ENCODE measurements at regions not wholly inside any gene's neighbourhood (a gene's known extent, or its start where the extent isn't known, plus 50 kb on each side); places are given as distances from the start of the nearest gene placed in this dataset.

- Histone ChIP-seq H3K36me3 (ENCODE audit: control insufficient read depth, insufficient read depth, low read length) (no peaks in the 10 kb centered on the region), H3K27ac (ENCODE audit: low read length) (no peak overlapping the region), H3K4me3 (ENCODE audit: low read length) (no peak overlapping the region), H3K9me3 (replicated peaks; ENCODE audit: control insufficient read depth, low read depth, low read length) (no peaks in the 10 kb centered on the region), H3K27me3 (ENCODE audit: control insufficient read depth, insufficient read depth, low read length) (no peaks in the 10 kb centered on the region), H3K4me1 (ENCODE audit: control insufficient read depth, insufficient read depth, low read length) (no peaks in the 10 kb centered on the region)
- no peak for DNase-seq
- WGBS (ENCODE audit: insufficient coverage) = no CpG with 5 or more reads among the region's 3 CpGs
Observed at GRCh38 chr4:156623376-156623775, 348.2 kb downstream of the PDGFC start.

DNA sequence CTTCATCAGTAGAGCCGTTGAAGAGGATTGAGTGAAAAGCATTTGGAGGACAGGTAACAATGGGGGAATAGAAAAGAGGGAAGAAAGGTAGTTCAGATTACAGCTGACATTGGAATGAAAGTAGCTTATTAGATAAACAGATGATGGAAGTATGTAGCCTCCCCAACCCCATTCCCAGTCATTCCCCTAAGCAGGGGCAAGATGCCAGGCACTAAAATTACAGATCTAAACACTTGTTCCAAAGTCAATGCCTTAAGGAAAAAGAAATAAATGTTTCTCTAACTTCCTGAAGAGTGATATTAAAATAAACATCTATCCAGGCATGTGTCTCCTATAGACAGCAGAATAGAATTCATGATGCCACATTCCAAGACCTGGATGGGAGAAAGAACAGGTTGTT, 350.8 kb downstream of the PDGFC start:
- no peak overlapping the region for H3K27ac ChIP-seq (ENCODE audit: low read length)
- H3K27me3 ChIP-seq (ENCODE audit: control insufficient read depth, insufficient read depth, low read length) = no peaks in the 10 kb centered on the region
- no peaks in the 10 kb centered on the region for H3K9me3 ChIP-seq (replicated peaks; ENCODE audit: control insufficient read depth, low read depth, low read length)
- no peaks in the 10 kb centered on the region for H3K4me1 ChIP-seq (ENCODE audit: control insufficient read depth, insufficient read depth, low read length)
- WGBS (ENCODE audit: insufficient coverage) = no CpG with 5 or more reads among the region's 1 CpG
- no peak for DNase-seq
- no peak overlapping the region for H3K4me3 ChIP-seq (ENCODE audit: low read length)
- no peaks in the 10 kb centered on the region for H3K36me3 ChIP-seq (ENCODE audit: control insufficient read depth, insufficient read depth, low read length)

DNA sequence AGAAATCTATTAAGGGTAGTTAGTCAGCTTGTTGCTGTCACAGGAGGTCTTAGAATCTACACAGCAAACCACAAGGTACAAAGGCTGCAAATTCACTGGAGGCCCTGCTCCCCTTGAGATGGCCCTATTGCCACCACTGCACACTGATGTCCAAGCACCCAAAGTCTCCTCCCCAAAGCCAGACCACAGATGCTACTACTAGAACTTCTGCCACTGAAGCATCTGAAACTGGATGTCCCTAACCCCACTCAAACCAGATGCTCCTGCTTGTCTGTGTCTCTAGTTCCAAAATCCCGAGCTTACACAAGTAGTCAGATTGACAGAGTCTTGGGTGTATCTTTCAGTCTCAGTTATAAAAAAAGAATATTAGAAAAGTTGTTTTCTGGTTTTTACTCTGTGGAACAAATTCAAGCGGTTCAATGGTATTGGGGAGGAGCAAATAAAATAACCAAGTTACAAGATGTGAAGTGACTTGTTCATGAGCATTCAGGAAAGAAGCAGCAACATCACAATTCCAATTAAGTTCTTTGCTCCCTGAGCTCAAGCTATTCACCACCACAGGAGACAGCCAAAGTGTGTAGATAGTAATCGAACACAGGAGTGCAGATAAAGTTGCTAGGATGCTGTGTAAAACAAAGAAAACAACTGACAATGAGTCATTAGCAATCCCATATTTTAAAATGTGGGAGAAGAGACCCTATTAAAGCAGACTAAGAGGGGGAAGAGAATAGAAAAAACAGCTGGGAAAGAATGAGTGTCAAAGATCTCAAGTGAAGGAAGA, 352.3 kb downstream of the PDGFC start:
- Histone ChIP-seq H3K9me3 (replicated peaks; ENCODE audit: control insufficient read depth, low read depth, low read length) (no peaks in the 10 kb centered on the region), H3K4me1 (ENCODE audit: control insufficient read depth, insufficient read depth, low read length) (peaks cover 4% of the 10 kb centered on the region), H3K27ac (ENCODE audit: low read length) (no peak overlapping the region), H3K4me3 (ENCODE audit: low read length) (no peak overlapping the region), H3K27me3 (ENCODE audit: control insufficient read depth, insufficient read depth, low read length) (no peaks in the 10 kb centered on the region), H3K36me3 (ENCODE audit: control insufficient read depth, insufficient read depth, low read length) (no peaks in the 10 kb centered on the region)
- no CpG with 5 or more reads among the region's 3 CpGs for WGBS (ENCODE audit: insufficient coverage)
- no peak for DNase-seq

DNA sequence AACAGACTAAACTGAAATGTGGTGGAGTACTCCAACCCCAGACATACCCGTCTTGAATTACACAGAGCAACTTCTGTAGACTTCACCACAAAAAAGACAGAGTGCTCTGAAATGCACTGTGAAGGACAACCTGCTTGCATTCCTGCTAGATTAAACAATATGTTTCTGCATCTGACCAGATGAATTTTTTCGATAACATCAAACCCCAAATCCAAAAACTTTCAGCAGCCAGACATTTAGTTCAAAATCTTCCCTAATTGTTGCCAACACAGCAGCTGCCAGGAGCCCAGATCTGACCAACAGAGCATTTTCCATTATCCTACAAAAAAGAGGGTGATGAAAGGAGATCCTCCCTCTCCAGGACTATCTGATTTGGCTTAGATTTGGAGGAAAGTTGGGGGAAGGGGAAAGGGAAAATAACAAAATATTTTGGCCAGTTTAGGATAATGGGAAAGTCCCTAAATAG, 356.5 kb downstream of the PDGFC start:
- H3K27ac ChIP-seq (ENCODE audit: low read length) = peak overlapping the region; percentile 8
- H3K9me3 ChIP-seq (replicated peaks; ENCODE audit: control insufficient read depth, low read depth, low read length) = no peaks in the 10 kb centered on the region
- no peaks in the 10 kb centered on the region for H3K27me3 ChIP-seq (ENCODE audit: control insufficient read depth, insufficient read depth, low read length)
- WGBS (ENCODE audit: insufficient coverage) = no CpG with 5 or more reads among the region's 2 CpGs
- H3K4me1 ChIP-seq (ENCODE audit: control insufficient read depth, insufficient read depth, low read length) = peaks cover 4% of the 10 kb centered on the region
- no peaks in the 10 kb centered on the region for H3K36me3 ChIP-seq (ENCODE audit: control insufficient read depth, insufficient read depth, low read length)
- DNase-seq = peak; percentile 83
- no peak overlapping the region for H3K4me3 ChIP-seq (ENCODE audit: low read length)

GRCh38 chr4:156614536-156614935, 357.1 kb downstream of the PDGFC start:
- Histone ChIP-seq H3K9me3 (replicated peaks; ENCODE audit: control insufficient read depth, low read depth, low read length) (no peaks in the 10 kb centered on the region), H3K36me3 (ENCODE audit: control insufficient read depth, insufficient read depth, low read length) (no peaks in the 10 kb centered on the region)

DNA sequence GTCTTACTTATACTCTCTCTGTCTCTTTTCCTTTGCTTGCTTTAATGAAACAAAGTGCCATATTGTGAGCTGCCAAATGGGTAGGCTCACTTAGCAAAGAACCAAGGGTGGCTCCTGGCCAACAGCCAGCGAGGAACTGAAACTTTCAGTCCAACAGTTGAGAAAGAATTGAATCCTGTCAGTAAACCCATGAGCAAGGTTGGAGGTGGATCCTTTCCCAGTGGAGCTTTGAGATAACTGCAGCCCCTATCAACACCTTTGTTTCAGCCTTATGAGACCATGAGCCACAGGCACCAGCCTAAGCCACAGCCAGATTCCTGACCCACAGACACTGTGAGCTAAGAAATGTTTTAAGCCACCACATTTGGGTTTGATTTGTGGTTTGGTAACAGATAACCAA, 362.2 kb downstream of the PDGFC start:
- no peak overlapping the region for H3K27ac ChIP-seq (ENCODE audit: low read length)
- no peak overlapping the region for H3K4me3 ChIP-seq (ENCODE audit: low read length)
- 100% methylated on average over 1 of the region's 1 CpG for WGBS (ENCODE audit: insufficient coverage)
- H3K36me3 ChIP-seq (ENCODE audit: control insufficient read depth, insufficient read depth, low read length) = no peaks in the 10 kb centered on the region
- H3K27me3 ChIP-seq (ENCODE audit: control insufficient read depth, insufficient read depth, low read length) = no peaks in the 10 kb centered on the region
- H3K4me1 ChIP-seq (ENCODE audit: control insufficient read depth, insufficient read depth, low read length) = no peaks in the 10 kb centered on the region
- no peak for DNase-seq
- no peaks in the 10 kb centered on the region for H3K9me3 ChIP-seq (replicated peaks; ENCODE audit: control insufficient read depth, low read depth, low read length)

More at GRCh38 chr4:156614536-156614935, 357.1 kb downstream of the PDGFC start:
- Histone ChIP-seq H3K27ac (ENCODE audit: low read length) (no peak overlapping the region), H3K4me1 (ENCODE audit: control insufficient read depth, insufficient read depth, low read length) (peaks cover 4% of the 10 kb centered on the region), H3K4me3 (ENCODE audit: low read length) (no peak overlapping the region), H3K27me3 (ENCODE audit: control insufficient read depth, insufficient read depth, low read length) (no peaks in the 10 kb centered on the region)
- DNase-seq = no peak

- Histone ChIP-seq H3K27ac (ENCODE audit: low read length) (no peak overlapping the region), H3K27me3 (ENCODE audit: control insufficient read depth, insufficient read depth, low read length) (no peaks in the 10 kb centered on the region), H3K4me3 (ENCODE audit: low read length) (no peak overlapping the region), H3K4me1 (ENCODE audit: control insufficient read depth, insufficient read depth, low read length) (no peaks in the 10 kb centered on the region), H3K9me3 (replicated peaks; ENCODE audit: control insufficient read depth, low read depth, low read length) (no peaks in the 10 kb centered on the region), H3K36me3 (ENCODE audit: control insufficient read depth, insufficient read depth, low read length) (no peaks in the 10 kb centered on the region)
- WGBS (ENCODE audit: insufficient coverage) = no CpG with 5 or more reads among the region's 6 CpGs
- DNase-seq = no peak
Observed at GRCh38 chr4:156608651-156609050, 362.9 kb downstream of the PDGFC start.

DNA sequence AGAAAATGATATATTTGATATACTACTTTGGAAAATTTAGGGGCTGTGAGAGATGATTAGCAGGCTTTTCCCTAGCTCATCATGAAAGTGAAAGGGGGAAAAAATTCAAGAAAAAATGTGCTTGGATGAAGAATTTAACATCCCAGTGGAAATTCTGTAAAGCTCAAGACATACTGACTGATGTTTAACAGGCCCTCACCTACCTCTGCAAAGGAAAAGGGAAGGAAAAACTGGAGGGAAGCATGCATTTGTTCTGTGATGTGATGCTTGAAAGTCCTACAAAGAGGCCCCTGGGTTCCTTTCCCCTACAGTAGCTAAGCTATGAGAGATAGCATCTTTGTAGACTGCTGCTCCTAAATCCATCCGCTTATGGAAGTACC, 364.1 kb downstream of the PDGFC start:
- DNase-seq = peak; percentile 36
- H3K27me3 ChIP-seq (ENCODE audit: control insufficient read depth, insufficient read depth, low read length) = no peaks in the 10 kb centered on the region
- H3K27ac ChIP-seq (ENCODE audit: low read length) = no peak overlapping the region
- H3K36me3 ChIP-seq (ENCODE audit: control insufficient read depth, insufficient read depth, low read length) = no peaks in the 10 kb centered on the region
- no peaks in the 10 kb centered on the region for H3K4me1 ChIP-seq (ENCODE audit: control insufficient read depth, insufficient read depth, low read length)
- no peaks in the 10 kb centered on the region for H3K9me3 ChIP-seq (replicated peaks; ENCODE audit: control insufficient read depth, low read depth, low read length)
- no CpG with 5 or more reads among the region's 1 CpG for WGBS (ENCODE audit: insufficient coverage)
- no peak overlapping the region for H3K4me3 ChIP-seq (ENCODE audit: low read length)

DNA sequence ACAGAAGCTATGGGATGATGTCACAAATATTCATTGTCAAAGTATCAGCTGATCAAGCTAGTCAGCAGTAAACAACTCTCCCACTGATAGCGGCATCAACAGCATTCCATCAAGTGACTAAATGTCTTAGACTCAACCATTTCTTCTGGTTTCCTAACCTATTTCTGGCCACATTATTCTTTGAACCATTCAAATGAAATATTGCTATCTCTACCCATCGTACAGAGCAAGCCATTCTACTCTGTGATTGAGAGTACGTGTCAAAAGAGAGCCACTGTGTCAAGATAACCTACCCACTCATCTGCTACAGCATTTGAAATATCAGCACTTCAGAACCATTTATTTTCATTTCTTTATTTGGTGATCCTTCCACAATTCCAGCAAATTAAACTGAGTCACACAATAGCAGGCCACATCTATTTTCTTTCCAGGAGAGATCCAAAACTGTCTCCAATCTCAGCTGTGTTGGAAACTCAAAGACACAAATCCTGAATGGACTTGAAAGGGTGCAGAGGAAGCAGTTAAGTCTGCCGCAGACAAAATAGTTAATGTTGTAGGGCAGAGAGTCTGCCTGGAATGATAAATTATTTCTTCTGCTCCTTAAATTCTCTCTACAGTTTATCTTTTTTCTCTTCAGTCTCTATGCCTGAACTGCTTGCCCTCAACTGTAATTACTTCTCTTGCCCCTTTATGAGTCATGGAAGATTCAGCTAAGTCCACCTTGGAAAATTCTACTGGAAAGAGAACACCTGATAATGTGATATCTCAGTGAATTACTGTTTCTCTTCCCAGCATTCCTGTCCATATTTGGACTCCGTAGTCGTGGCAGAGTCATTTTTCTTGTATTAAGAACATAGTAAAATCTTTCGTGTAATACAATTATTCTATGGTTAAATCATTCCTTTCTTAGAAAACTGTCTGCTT, 364.8 kb downstream of the PDGFC start:
- no peaks in the 10 kb centered on the region for H3K9me3 ChIP-seq (replicated peaks; ENCODE audit: control insufficient read depth, low read depth, low read length)

GRCh38 chr4:156598138-156598681, 373.4 kb downstream of the PDGFC start:
- WGBS (ENCODE audit: insufficient coverage) = 40% methylated on average over 6 of the region's 6 CpGs
- no peaks in the 10 kb centered on the region for H3K9me3 ChIP-seq (replicated peaks; ENCODE audit: control insufficient read depth, low read depth, low read length)

More for the DNA sequence above, 364.8 kb downstream of the PDGFC start:
- Histone ChIP-seq H3K4me1 (ENCODE audit: control insufficient read depth, insufficient read depth, low read length) (no peaks in the 10 kb centered on the region), H3K27me3 (ENCODE audit: control insufficient read depth, insufficient read depth, low read length) (no peaks in the 10 kb centered on the region), H3K27ac (ENCODE audit: low read length) (no peak overlapping the region), H3K4me3 (ENCODE audit: low read length) (no peak overlapping the region), H3K36me3 (ENCODE audit: control insufficient read depth, insufficient read depth, low read length) (no peaks in the 10 kb centered on the region)
- 81% methylated on average over 3 of the region's 7 CpGs for WGBS (ENCODE audit: insufficient coverage)
- no peak for DNase-seq

More at GRCh38 chr4:156598138-156598681, 373.4 kb downstream of the PDGFC start:
- DNase-seq = peak; percentile 49
- Histone ChIP-seq H3K36me3 (ENCODE audit: control insufficient read depth, insufficient read depth, low read length) (no peaks in the 10 kb centered on the region), H3K4me1 (ENCODE audit: control insufficient read depth, insufficient read depth, low read length) (peaks cover 11% of the 10 kb centered on the region), H3K4me3 (ENCODE audit: low read length) (no peak overlapping the region), H3K27ac (ENCODE audit: low read length) (no peak overlapping the region), H3K27me3 (ENCODE audit: control insufficient read depth, insufficient read depth, low read length) (no peaks in the 10 kb centered on the region)

Measured in muscle of leg (tissue), 3 donors.